ENCODE measurements at regions not wholly inside any gene's neighbourhood (a gene's known extent, or its start where the extent isn't known, plus 50 kb on each side); places are given as distances from the start of the nearest gene placed in this dataset.
A peak's percentile ranks its signal among the peaks of the same experiment; 100 is the strongest.

DNA sequence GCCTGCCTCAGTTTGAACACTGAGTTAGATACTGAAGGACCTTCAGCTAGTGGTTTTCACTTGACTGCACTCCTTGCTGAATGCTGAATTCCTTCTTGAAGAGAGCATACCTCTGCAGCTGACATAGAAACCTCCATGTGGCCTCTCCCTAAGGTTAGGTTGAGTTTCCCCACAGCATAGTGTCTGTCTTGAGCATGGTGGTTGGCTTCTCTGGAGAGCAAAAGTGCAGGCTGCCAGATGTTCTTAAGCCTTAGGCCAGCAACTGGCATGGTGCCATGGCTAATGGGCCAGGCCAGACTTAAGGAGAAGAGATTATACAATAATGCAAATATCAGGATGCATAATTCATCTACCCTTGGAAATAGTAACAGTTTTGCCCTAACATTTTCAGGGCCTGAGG is 545.6 kb upstream of the ZNF385D start:
- no peaks in the 10 kb centered on the region for H3K36me3 ChIP-seq (replicated peaks in 1 of 2; ENCODE audit: control insufficient read depth in 1 of 2, insufficient read depth in 2 of 2, low read length in 1 of 2)
- CTCF ChIA-PET = no interaction called here
- no peak overlapping the region for H3K27ac ChIP-seq (ENCODE audit: low read depth in 2 of 2, low read length in 1 of 2)
- H3K9ac ChIP-seq = no peak overlapping the region
- H3K4me2 ChIP-seq = no peak overlapping the region
- no peaks in the 10 kb centered on the region for H3K9me3 ChIP-seq
- H3K9me2 ChIP-seq = no peaks in the 10 kb centered on the region
- H4K20me1 ChIP-seq (ENCODE audit: insufficient read depth) = no peaks in the 10 kb centered on the region
- POLR2A ChIA-PET = no interaction called here
- no peak for TF ChIP-seq FOXJ3 (CRISPR knock-in tag; IDR thresholded peaks at IDR 0.05)
- no peak for TF ChIP-seq EZH2phosphoT487 (IDR thresholded peaks at IDR 0.05; ENCODE audit: borderline replicate concordance, low read depth)
- TF ChIP-seq, protein P1, sequence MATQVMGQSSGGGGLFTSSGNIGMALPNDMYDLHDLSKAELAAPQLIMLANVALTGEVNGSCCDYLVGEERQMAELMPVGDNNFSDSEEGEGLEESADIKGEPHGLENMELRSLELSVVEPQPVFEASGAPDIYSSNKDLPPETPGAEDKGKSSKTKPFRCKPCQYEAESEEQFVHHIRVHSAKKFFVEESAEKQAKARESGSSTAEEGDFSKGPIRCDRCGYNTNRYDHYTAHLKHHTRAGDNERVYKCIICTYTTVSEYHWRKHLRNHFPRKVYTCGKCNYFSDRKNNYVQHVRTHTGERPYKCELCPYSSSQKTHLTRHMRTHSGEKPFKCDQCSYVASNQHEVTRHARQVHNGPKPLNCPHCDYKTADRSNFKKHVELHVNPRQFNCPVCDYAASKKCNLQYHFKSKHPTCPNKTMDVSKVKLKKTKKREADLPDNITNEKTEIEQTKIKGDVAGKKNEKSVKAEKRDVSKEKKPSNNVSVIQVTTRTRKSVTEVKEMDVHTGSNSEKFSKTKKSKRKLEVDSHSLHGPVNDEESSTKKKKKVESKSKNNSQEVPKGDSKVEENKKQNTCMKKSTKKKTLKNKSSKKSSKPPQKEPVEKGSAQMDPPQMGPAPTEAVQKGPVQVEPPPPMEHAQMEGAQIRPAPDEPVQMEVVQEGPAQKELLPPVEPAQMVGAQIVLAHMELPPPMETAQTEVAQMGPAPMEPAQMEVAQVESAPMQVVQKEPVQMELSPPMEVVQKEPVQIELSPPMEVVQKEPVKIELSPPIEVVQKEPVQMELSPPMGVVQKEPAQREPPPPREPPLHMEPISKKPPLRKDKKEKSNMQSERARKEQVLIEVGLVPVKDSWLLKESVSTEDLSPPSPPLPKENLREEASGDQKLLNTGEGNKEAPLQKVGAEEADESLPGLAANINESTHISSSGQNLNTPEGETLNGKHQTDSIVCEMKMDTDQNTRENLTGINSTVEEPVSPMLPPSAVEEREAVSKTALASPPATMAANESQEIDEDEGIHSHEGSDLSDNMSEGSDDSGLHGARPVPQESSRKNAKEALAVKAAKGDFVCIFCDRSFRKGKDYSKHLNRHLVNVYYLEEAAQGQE (IDR thresholded peaks at IDR 0.05; ENCODE audit: low read depth, low read length) = no peak
- no peak for TF ChIP-seq RFX5 (IDR thresholded peaks at IDR 0.05; ENCODE audit: low read length)
- TF ChIP-seq, protein P2, sequence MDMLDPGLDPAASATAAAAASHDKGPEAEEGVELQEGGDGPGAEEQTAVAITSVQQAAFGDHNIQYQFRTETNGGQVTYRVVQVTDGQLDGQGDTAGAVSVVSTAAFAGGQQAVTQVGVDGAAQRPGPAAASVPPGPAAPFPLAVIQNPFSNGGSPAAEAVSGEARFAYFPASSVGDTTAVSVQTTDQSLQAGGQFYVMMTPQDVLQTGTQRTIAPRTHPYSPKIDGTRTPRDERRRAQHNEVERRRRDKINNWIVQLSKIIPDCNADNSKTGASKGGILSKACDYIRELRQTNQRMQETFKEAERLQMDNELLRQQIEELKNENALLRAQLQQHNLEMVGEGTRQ (IDR thresholded peaks at IDR 0.05; ENCODE audit: borderline replicate concordance, low read depth, low read length) = no peak
- no peak for TF ChIP-seq TAF1 (IDR thresholded peaks at IDR 0.05; ENCODE audit: borderline replicate concordance, low read depth, low read length)
- TF ChIP-seq MXI1 (IDR thresholded peaks at IDR 0.05; ENCODE audit: low read depth, low read length) = no peak
- no peak for TF ChIP-seq TCF12 (IDR thresholded peaks at IDR 0.05)
- no peak for TF ChIP-seq NRF1 (IDR thresholded peaks at IDR 0.05; ENCODE audit: low read depth, low read length)
- TF ChIP-seq EP300 (IDR thresholded peaks at IDR 0.05; ENCODE audit: borderline replicate concordance in 1 of 2, low read depth in 1 of 2, low read length in 1 of 2) = no peak
- no peak for TF ChIP-seq YY1 (IDR thresholded peaks at IDR 0.05; ENCODE audit: low read depth)
- no peak for TF ChIP-seq SIN3A (IDR thresholded peaks at IDR 0.05; ENCODE audit: borderline replicate concordance, low read depth, low read length)
- no peak for TF ChIP-seq RCOR1 (IDR thresholded peaks at IDR 0.05; ENCODE audit: low read length)
- no peak for TF ChIP-seq GATA2 (CRISPR knock-in tag; IDR thresholded peaks at IDR 0.05)
- TF ChIP-seq, protein P3, sequence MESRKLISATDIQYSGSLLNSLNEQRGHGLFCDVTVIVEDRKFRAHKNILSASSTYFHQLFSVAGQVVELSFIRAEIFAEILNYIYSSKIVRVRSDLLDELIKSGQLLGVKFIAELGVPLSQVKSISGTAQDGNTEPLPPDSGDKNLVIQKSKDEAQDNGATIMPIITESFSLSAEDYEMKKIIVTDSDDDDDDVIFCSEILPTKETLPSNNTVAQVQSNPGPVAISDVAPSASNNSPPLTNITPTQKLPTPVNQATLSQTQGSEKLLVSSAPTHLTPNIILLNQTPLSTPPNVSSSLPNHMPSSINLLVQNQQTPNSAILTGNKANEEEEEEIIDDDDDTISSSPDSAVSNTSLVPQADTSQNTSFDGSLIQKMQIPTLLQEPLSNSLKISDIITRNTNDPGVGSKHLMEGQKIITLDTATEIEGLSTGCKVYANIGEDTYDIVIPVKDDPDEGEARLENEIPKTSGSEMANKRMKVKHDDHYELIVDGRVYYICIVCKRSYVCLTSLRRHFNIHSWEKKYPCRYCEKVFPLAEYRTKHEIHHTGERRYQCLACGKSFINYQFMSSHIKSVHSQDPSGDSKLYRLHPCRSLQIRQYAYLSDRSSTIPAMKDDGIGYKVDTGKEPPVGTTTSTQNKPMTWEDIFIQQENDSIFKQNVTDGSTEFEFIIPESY (IDR thresholded peaks at IDR 0.05; ENCODE audit: borderline replicate concordance, low read depth) = no peak
- no peak for TF ChIP-seq MEF2A (IDR thresholded peaks at IDR 0.05; ENCODE audit: borderline replicate concordance, low read depth)
- no peak overlapping the region for H2AFZ ChIP-seq (ENCODE audit: low read depth)
- no peaks in the 10 kb centered on the region for H3K79me2 ChIP-seq (ENCODE audit: insufficient read depth)
- peaks cover 4% of the 10 kb centered on the region for H3F3A ChIP-seq (replicated peaks; ENCODE audit: insufficient read depth)
- DNase-seq = peak; percentile 1
- H3K4me1 ChIP-seq (ENCODE audit: control insufficient read depth in 1 of 2, insufficient read depth in 2 of 2, low read depth in 1 of 2, low read length in 1 of 2) = peaks cover 0 to 3% of the 10 kb centered on the region in 2 experiments; a peak in 1 of 4 replicates
- H3K4me3 ChIP-seq (ENCODE audit: low read depth in 2 of 2, low read length in 1 of 2) = no peak overlapping the region
- no peaks in the 10 kb centered on the region for H3K27me3 ChIP-seq (ENCODE audit: insufficient read depth)

All from SK-N-SH (cell line).